ENCODE measurements at regions not wholly inside any gene's neighbourhood (a gene's known extent, or its start where the extent isn't known, plus 50 kb on each side); places are given as distances from the start of the nearest gene placed in this dataset.

GRCh38 chr12:13350381-13350780, 153.9 kb downstream of the EMP1 start:
- H3K4me3 ChIP-seq (ENCODE audit: low read depth, low read length) = no peak overlapping the region
- TF ChIP-seq CTCF (conservative IDR thresholded peaks at IDR 0.05; ENCODE audit: low read depth, low read length) = no peak
- no peak for DNase-seq (ENCODE audit: low read depth)

GRCh38 chr12:13348464-13348863, 151.9 kb downstream of the EMP1 start:
- DNase-seq (ENCODE audit: low read depth) = no peak
- no peak overlapping the region for H3K4me3 ChIP-seq (ENCODE audit: low read depth, low read length)
- TF ChIP-seq CTCF (conservative IDR thresholded peaks at IDR 0.05; ENCODE audit: low read depth, low read length) = no peak

GRCh38 chr12:13347241-13348043, 150.9 kb downstream of the EMP1 start:
- no peak overlapping the region for H3K4me3 ChIP-seq (ENCODE audit: low read depth, low read length)
- TF ChIP-seq CTCF (conservative IDR thresholded peaks at IDR 0.05; ENCODE audit: low read depth, low read length) = peak; percentile 45
- DNase-seq (ENCODE audit: low read depth) = peak; percentile 93

GRCh38 chr12:13345722-13346121, 149.2 kb downstream of the EMP1 start:
- DNase-seq (ENCODE audit: low read depth) = no peak
- no peak overlapping the region for H3K4me3 ChIP-seq (ENCODE audit: low read depth, low read length)
- TF ChIP-seq CTCF (conservative IDR thresholded peaks at IDR 0.05; ENCODE audit: low read depth, low read length) = no peak

- no peak for DNase-seq (ENCODE audit: low read depth)
- no peak overlapping the region for H3K4me3 ChIP-seq (ENCODE audit: low read depth, low read length)
- TF ChIP-seq CTCF (conservative IDR thresholded peaks at IDR 0.05; ENCODE audit: low read depth, low read length) = no peak
Observed at GRCh38 chr12:13343375-13343774, 146.8 kb downstream of the EMP1 start.

- no peak overlapping the region for H3K4me3 ChIP-seq (ENCODE audit: low read depth, low read length)
- DNase-seq (ENCODE audit: low read depth) = no peak
- no peak for TF ChIP-seq CTCF (conservative IDR thresholded peaks at IDR 0.05; ENCODE audit: low read depth, low read length)
Observed at GRCh38 chr12:13342971-13343370, 146.4 kb downstream of the EMP1 start.

- no peak for DNase-seq (ENCODE audit: low read depth)
- H3K4me3 ChIP-seq (ENCODE audit: low read depth, low read length) = no peak overlapping the region
Observed at GRCh38 chr12:13340149-13340548, 143.6 kb downstream of the EMP1 start.

More at GRCh38 chr12:13340149-13340548, 143.6 kb downstream of the EMP1 start:
- TF ChIP-seq CTCF (conservative IDR thresholded peaks at IDR 0.05; ENCODE audit: low read depth, low read length) = no peak

Data from epithelial cell of proximal tubule (primary cell).